NCI-H345 treated with DMSO at 0.1 percent for 48 hours (cell line): ENCODE measurements at regions not wholly inside any gene's neighbourhood (a gene's known extent, or its start where the extent isn't known, plus 50 kb on each side); places are given as distances from the start of the nearest gene placed in this dataset.

Experiments used
- DNase-seq: peaks from one replicate; lab custom pipeline; 2025; ENCODE audit not compliant: unreplicated experiment; lab: John Stamatoyannopoulos, UW

DNA sequence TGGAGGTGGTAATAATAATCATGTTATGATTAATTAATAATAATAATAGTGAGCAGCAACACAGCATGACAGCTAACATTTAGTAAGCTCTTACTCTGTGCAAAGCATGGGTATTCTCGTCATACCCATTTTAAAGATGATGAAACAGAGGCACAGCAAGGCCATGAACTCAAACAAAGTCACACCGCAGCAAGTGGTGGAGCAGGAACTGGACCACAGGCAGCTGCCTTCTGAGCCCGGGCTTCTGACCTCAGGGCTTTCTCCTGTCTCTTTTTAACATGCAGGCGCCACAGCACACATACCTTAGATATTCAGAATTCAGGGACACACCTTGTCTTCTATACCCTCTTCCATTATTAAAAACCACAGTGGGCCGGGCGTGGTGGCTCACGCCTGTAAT, 50.7 kb upstream of the SPATA12 start:
- DNase-seq = no peak

- DNase-seq = no peak
These were observed 51.1 kb upstream of the SPATA12 start for GRCh38 chr3:57009367-57009766.

- DNase-seq = no peak
These were observed 52.7 kb upstream of the SPATA12 start for GRCh38 chr3:57007521-57008460.

DNA sequence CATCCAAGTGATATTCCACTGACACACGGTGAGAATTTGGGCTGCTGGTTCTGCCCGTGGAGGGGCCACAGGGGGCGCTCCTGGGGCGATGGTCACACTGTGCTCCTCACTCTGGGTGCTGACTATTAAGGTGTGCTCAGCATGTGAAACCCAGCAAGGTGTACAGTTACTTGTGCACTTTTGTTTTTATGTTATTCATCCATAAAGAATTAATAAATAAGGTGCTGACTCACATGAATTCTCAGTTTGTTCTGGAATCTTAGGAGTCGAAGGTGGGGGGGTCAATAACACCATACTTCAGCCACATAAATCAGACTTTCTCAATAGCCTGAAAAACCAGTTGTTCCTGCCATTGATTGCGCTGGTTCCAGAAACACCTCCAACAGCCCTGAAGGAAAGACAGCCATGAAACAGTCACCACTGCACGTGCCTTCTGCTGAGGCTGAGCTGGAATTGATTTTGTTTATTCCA, 53.5 kb upstream of the SPATA12 start:
- no peak for DNase-seq

- peak; percentile 86 for DNase-seq
These were observed 54.2 kb upstream of the SPATA12 start for GRCh38 chr3:57006179-57006657.

DNA sequence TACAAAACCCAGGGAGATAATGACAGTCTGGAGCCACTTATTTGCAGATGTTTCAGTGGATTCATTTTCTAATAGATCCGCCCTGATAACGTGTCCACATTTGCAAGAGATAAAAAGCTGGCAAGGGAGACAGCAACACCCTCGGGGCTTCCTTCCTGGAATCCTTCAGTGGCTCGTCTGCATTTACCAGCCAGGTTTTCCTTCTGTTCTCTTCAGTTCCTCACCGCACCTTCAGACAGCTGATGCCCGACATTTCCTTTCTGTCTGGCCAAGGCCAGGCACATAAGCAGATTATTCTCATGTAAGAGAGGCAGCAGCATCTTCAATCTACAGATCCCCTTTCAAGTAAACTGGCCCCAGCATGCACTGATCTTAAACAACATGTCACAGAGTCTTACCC, 56.2 kb upstream of the SPATA12 start:
- no peak for DNase-seq

GRCh38 chr3:57003676-57004075, 56.8 kb upstream of the SPATA12 start:
- no peak for DNase-seq

GRCh38 chr3:57001356-57001755, 59.1 kb upstream of the SPATA12 start:
- DNase-seq = no peak

DNA sequence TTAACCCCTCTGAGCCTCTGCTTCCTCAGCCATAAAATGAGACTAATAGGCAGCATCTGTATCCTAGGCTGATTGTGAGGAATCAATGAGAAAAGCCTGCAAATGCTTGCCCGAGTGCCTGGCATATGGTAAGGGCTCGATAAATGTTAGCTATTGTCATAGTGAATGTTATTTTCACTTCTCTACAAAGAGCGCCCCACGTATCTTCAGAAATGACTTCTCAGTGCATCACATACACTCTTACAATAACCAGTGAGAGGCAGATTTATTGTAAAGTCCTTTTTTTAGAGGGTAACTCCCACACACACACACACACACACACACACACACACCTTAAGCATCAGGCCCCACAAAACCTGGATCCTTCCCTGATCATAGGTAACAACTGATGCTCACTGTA, 60.5 kb upstream of the SPATA12 start:
- DNase-seq = no peak

- DNase-seq = no peak
These were observed 60.9 kb upstream of the SPATA12 start for GRCh38 chr3:56999547-56999946.

- no peak for DNase-seq
These were observed 62.4 kb upstream of the SPATA12 start for GRCh38 chr3:56998076-56998529.

DNA sequence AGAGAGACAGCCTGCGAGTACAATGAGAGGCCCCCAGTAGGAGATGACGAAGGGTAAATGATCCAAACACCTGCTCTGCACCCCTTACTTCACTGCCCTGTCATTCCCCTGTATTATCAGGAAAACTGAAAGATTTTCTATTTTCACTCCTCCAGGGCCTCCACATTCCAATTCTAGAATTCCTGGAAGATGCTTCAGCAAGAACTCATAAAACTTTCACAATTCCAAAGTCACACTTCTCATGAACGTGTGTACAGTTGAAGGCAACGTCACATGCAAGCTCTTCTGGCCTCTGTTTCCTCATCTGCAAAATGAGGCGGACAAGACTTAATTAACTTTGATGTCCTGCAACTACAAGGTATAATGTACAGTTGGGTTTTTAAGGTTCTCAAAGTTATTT, 62.8 kb upstream of the SPATA12 start:
- DNase-seq = no peak

DNA sequence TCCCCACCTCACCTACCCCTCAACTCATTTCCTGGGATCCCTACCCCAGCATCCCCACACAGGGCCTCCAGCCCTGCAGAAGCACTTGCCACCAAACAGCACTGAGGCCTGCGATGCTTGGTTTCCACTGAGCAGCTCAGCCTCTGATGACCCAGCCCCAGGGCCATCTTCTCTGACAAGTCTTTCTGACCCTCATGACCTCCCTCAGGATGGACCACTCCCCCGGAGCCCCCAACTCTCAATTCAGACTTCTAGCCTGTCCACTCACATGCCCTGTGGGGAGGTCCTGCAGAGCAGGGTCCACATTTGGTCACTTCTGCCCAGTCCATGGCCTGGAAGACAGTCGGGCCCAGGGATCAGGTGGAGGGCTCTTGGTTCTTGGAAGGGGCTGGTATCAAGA, 63.4 kb upstream of the SPATA12 start:
- DNase-seq = no peak

DNA sequence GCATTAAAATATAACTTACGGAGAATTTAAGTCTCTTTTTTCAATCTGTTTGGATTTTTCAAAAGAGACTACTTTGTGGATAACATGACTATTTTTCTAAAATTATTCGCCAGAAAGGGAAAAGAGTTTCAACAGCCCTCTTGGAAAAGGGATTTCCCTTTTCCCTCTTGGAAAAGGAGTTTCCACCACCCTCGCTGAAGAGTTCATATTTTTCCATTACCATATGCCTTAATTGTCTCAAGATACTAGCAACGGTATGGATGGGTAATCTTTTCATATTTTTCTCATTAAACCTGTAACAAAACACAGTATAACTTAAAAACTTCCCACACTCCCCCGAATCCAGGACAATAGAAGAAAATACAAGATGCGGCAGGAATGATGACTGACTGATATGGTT, 66.1 kb upstream of the SPATA12 start:
- DNase-seq = no peak

DNA sequence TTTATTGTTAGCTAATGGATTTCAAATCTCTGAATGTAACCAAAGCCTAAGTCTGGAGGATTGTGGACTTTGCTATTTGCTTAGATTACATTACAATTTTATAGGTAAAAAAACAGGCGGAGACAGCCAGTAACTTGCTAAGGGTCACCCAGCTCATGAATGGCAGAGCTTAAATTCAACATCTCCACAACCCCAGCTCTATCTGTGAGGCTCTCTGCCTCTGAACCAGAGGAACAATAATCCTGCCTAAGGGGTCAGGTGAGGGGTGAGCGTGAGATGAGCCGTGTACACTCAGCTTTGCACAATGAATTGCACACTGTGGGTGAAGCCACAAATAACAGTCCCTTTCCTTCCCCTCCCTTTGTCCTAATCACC, 69.8 kb upstream of the SPATA12 start:
- DNase-seq = no peak

GRCh38 chr3:56989977-56990640, 70.4 kb upstream of the SPATA12 start:
- DNase-seq = no peak

GRCh38 chr3:56989169-56989976, 71.1 kb upstream of the SPATA12 start:
- peak; percentile 89 for DNase-seq

GRCh38 chr3:56988458-56989168, 71.9 kb upstream of the SPATA12 start:
- DNase-seq = peak; percentile 89

DNA sequence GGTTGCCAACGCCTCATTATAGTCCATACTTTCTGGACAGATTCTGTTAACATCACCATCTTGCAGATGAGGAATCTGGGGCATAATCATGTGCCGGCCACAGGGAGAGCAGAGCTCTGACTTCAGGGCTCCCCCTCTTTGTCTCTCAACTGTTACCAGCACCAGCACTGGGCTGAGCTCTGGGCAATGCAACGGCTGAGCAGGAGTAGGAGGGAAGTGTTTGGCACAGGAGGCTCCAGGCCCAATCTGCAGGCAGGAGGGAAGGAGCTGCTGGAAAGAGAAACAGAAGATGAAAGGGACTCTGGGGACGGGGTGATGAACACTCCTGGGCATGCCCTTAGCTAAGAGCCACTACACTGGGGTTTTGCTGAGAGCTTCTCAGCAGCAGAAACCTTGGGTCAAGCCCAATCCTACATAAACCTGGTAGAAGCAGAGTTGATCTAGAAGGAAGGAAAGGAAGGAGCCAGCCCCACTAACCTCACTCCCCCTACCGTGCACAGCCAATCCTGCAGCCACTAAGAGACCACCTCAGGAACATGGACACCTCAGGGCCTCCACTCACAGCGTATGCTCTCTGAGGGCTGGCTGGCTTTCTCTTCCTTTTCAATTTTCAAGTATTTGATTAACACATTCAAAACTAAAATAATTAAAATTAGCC, 73.1 kb upstream of the SPATA12 start:
- DNase-seq = no peak

- DNase-seq = no peak
These were observed 74.1 kb upstream of the SPATA12 start for GRCh38 chr3:56986347-56986746.
